ENCODE measurements at regions not wholly inside any gene's neighbourhood (a gene's known extent, or its start where the extent isn't known, plus 50 kb on each side); places are given as distances from the start of the nearest gene placed in this dataset.

GRCh38 chr9:92187390-92187789 is 72.2 kb upstream of the SPTLC1 start:
- intact Hi-C loops (cut with DNase I, micrococcal nuclease) = no loop called here
- H3K4me3 Mint-ChIP-seq = no peak overlapping the region
- no peak overlapping the region for H3K27ac ChIP-seq (ENCODE audit: low read depth in 1 of 2, low read length in 2 of 2)
- DNase-seq (no peak), ATAC-seq (ENCODE audit: poor library complexity) (no peak)
- TF ChIP-seq, protein P1, sequence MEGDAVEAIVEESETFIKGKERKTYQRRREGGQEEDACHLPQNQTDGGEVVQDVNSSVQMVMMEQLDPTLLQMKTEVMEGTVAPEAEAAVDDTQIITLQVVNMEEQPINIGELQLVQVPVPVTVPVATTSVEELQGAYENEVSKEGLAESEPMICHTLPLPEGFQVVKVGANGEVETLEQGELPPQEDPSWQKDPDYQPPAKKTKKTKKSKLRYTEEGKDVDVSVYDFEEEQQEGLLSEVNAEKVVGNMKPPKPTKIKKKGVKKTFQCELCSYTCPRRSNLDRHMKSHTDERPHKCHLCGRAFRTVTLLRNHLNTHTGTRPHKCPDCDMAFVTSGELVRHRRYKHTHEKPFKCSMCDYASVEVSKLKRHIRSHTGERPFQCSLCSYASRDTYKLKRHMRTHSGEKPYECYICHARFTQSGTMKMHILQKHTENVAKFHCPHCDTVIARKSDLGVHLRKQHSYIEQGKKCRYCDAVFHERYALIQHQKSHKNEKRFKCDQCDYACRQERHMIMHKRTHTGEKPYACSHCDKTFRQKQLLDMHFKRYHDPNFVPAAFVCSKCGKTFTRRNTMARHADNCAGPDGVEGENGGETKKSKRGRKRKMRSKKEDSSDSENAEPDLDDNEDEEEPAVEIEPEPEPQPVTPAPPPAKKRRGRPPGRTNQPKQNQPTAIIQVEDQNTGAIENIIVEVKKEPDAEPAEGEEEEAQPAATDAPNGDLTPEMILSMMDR (IDR thresholded peaks at IDR 0.05) = no peak
- POLR2A ChIA-PET = no interaction called here
- H3K4me1 ChIP-seq (ENCODE audit: insufficient read depth, low read length) = no peaks in the 10 kb centered on the region
- no peak overlapping the region for H3K4me3 ChIP-seq (ENCODE audit: low read length)
- no peak overlapping the region for H3K27ac Mint-ChIP-seq
- CTCF ChIA-PET = no interaction called here
- H3K36me3 Mint-ChIP-seq (ENCODE audit: low read depth) = no peaks in the 10 kb centered on the region
- no peaks in the 10 kb centered on the region for H3K27me3 Mint-ChIP-seq
- no peaks in the 10 kb centered on the region for H3K36me3 ChIP-seq (ENCODE audit: insufficient read depth, low read length)
- H3K9me3 Mint-ChIP-seq = no peaks in the 10 kb centered on the region
- H3K4me1 Mint-ChIP-seq (ENCODE audit: low read depth) = no peaks in the 10 kb centered on the region
- H3K9me3 ChIP-seq (ENCODE audit: control insufficient read depth in 1 of 2, insufficient read depth in 1 of 2, low read length in 2 of 2) = no peaks in the 10 kb centered on the region
- no peaks in the 10 kb centered on the region for H3K27me3 ChIP-seq (ENCODE audit: control insufficient read depth in 1 of 2, insufficient read depth in 2 of 2, low read length in 2 of 2)

DNA sequence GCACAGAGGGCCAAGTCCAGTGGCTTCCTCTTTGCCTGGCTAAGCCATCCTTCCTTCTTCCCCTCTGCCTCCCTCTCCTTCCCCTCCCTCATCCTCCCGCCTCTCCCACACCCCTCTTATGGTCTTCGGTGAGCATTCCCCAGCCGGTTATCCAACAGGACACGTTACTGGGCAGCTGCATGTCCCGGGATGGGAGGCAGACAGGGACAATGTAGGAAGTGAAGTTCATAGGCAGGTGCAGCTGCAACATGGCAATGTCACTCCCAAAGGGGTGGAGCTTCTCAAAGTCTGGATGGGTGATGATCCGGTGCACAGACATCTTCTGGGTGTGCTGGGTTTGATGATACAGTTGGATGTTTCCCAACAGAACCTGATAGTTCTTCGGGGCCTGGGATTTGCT is 71.4 kb upstream of the SPTLC1 start:
- Mint-ChIP-seq H3K27ac (no peak overlapping the region), H3K4me1 (ENCODE audit: low read depth) (no peaks in the 10 kb centered on the region), H3K27me3 (no peaks in the 10 kb centered on the region), H3K9me3 (no peaks in the 10 kb centered on the region), H3K4me3 (no peak overlapping the region), H3K36me3 (ENCODE audit: low read depth) (no peaks in the 10 kb centered on the region)
- no peak overlapping the region for H3K27ac ChIP-seq (ENCODE audit: low read depth in 1 of 2, low read length in 2 of 2)
- ChIA-PET POLR2A (no interaction called here), CTCF (no interaction called here)
- H3K9me3 ChIP-seq (ENCODE audit: control insufficient read depth in 1 of 2, insufficient read depth in 1 of 2, low read length in 2 of 2) = peaks cover 0 to 2% of the 10 kb centered on the region in 2 experiments
- ATAC-seq (ENCODE audit: poor library complexity) = no peak
- no peaks in the 10 kb centered on the region for H3K36me3 ChIP-seq (ENCODE audit: insufficient read depth, low read length)
- no peaks in the 10 kb centered on the region for H3K4me1 ChIP-seq (ENCODE audit: insufficient read depth, low read length)
- no peak for DNase-seq
- H3K4me3 ChIP-seq (ENCODE audit: low read length) = no peak overlapping the region
- intact Hi-C loops (cut with DNase I, micrococcal nuclease) = no loop called here
- H3K27me3 ChIP-seq (ENCODE audit: control insufficient read depth in 1 of 2, insufficient read depth in 2 of 2, low read length in 2 of 2) = no peaks in the 10 kb centered on the region
- TF ChIP-seq, protein P1 (IDR thresholded peaks at IDR 0.05) = no peak

DNA sequence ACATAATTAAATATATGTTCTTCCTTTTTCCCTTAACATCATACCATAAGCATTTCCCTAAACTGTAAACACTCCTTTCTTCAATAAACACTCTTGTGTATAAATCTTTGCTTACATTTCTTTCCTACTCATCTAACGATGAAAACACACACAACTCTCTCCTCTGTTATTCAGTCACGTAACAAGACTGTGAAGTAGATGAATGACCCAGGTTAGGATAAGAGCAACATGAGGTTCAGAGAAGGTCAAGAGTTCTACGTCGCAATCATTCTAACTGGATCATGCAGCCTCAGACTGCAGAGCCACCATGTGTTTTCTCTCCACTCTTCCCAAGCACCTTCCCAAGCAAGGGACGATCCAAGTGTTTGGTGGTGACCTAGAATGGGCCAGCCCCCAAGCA is 70.5 kb upstream of the SPTLC1 start:
- intact Hi-C loops (cut with DNase I, micrococcal nuclease) = no loop called here
- TF ChIP-seq, protein P1 (IDR thresholded peaks at IDR 0.05) = no peak
- H3K27me3 ChIP-seq (ENCODE audit: control insufficient read depth in 1 of 2, insufficient read depth in 2 of 2, low read length in 2 of 2) = no peaks in the 10 kb centered on the region
- ChIA-PET CTCF (no interaction called here), POLR2A (no interaction called here)
- no peak for DNase-seq
- no peaks in the 10 kb centered on the region for H3K4me1 Mint-ChIP-seq (ENCODE audit: low read depth)
- no peaks in the 10 kb centered on the region for H3K36me3 ChIP-seq (ENCODE audit: insufficient read depth, low read length)
- no peak for ATAC-seq (ENCODE audit: poor library complexity)
- no peaks in the 10 kb centered on the region for H3K36me3 Mint-ChIP-seq (ENCODE audit: low read depth)
- no peak overlapping the region for H3K4me3 ChIP-seq (ENCODE audit: low read length)
- no peaks in the 10 kb centered on the region for H3K9me3 Mint-ChIP-seq
- H3K9me3 ChIP-seq (ENCODE audit: control insufficient read depth in 1 of 2, insufficient read depth in 1 of 2, low read length in 2 of 2) = peaks cover 0 to 4% of the 10 kb centered on the region in 2 experiments
- H3K27me3 Mint-ChIP-seq = no peaks in the 10 kb centered on the region
- no peak overlapping the region for H3K27ac Mint-ChIP-seq
- H3K27ac ChIP-seq (ENCODE audit: low read depth in 1 of 2, low read length in 2 of 2) = no peak overlapping the region
- no peaks in the 10 kb centered on the region for H3K4me1 ChIP-seq (ENCODE audit: insufficient read depth, low read length)
- H3K4me3 Mint-ChIP-seq = no peak overlapping the region

Measured in CD4-positive, alpha-beta T cell (primary cell).